HCT116 (cell line): ENCODE measurements at regions not wholly inside any gene's neighbourhood (a gene's known extent, or its start where the extent isn't known, plus 50 kb on each side); places are given as distances from the start of the nearest gene placed in this dataset.

ENCODE experiments used
- ATAC-seq: fragments of 200-7000 bp; cut with Tn5 transposase; 2 replicates; pipeline ENCODE4 v1.9.1; 2020; ENCODE audit warnings: mild to moderate bottlenecking, moderate library complexity
- BruUV-seq: library from RNA; stranded (reverse); fragments of 400-500 nt; replicated peaks from 2 replicates; lab custom pipeline; 2021; lab: Mats Ljungman, UMichigan
- CTCF ChIA-PET: fragments of 300-600 bp; sonication (Branson Sonifier 250); formaldehyde crosslinking; loops from one replicate; lab custom pipeline; 2021; ENCODE audit warnings: antibody characterized with exemption; lab: Charles Lee
- POLR2A ChIA-PET: fragments of 300-600, 350-600 bp; sonication (Branson Sonifier 250); formaldehyde crosslinking; loops from one replicate; lab custom pipeline; 2021; ENCODE audit warnings: antibody characterized with exemption; lab: Charles Lee
- RAD21 ChIA-PET, 2 experiments: fragments of 300-600 bp; sonication (Branson Sonifier 250); formaldehyde crosslinking; loops; one replicate each; lab custom pipeline; 2023; ENCODE audit warnings: low total read pairs in 2 of 2; ENCODE audit not compliant: uncharacterized antibody in 2 of 2, unreplicated experiment in 2 of 2, low non-redundant PET in 1 of 2; lab: Charles Lee
- DNase-seq: peaks from one replicate; pipeline ENCODE4 v3.0.0-alpha.2; 2010; ENCODE audit warnings: low read depth, low spot score
- H2AFZ ChIP-seq: fragments of 200-600 bp; shearing (Covaris generic), sonication (generic); 2 replicates; pipeline ENCODE4 v1.6.1; 2017; ENCODE audit warnings: low read depth, mixed run types, mixed read lengths, antibody characterized with exemption, low read length; ENCODE audit not compliant: poor library complexity, severe bottlenecking
- H3K27ac ChIP-seq: 2 replicates; pipeline ENCODE4 v1.5.1; 2012; ENCODE audit warnings: low read depth, low read length
- H3K27me3 ChIP-seq: fragments of 200-600 bp; sonication (generic); 2 replicates; pipeline ENCODE4 v1.6.1; 2016; ENCODE audit warnings: mixed run types, low read length, mixed read lengths; ENCODE audit not compliant: insufficient read depth
- H3K36me3 ChIP-seq, 2 experiments: fragments of 200-500 bp in 1 of 2; fragments of 200-600 bp in 1 of 2; sonication (Bioruptor generic) in 1 of 2; sonication (generic) in 1 of 2; 2 replicates each; pipeline versions ENCODE4 v1.5.1 to v1.6.1; 2014 to 2016; ENCODE audit warnings: low read length in 2 of 2, inconsistent platforms in 1 of 2, mixed read lengths in 1 of 2, mixed run types in 1 of 2; ENCODE audit not compliant: insufficient read depth in 2 of 2, control insufficient read depth in 1 of 2
- H3K4me1 ChIP-seq, 2 experiments: fragments of 200-600 bp in 1 of 2; sonication (generic) in 1 of 2; 2 replicates each; pipeline versions ENCODE4 v1.5.1 to v1.6.1; 2012 to 2017; ENCODE audit warnings: low read length in 2 of 2, inconsistent platforms in 1 of 2, mild to moderate bottlenecking in 1 of 2, mixed read lengths in 1 of 2, mixed run types in 1 of 2, moderate library complexity in 1 of 2; ENCODE audit not compliant: insufficient read depth in 2 of 2, control insufficient read depth in 1 of 2
- H3K4me2 ChIP-seq: fragments of 200-600 bp; sonication (generic); 2 replicates; pipeline ENCODE4 v1.6.1; 2017; ENCODE audit warnings: mixed run types, low read length, mixed read lengths
- H3K4me3 ChIP-seq, 2 experiments: fragments of 200-600 bp in 1 of 2; sonication (generic) in 1 of 2; replicated peaks in 1 of 2; 2 replicates each; pipeline ENCODE4 v1.5.1; 2011 to 2016; ENCODE audit warnings: low read length in 2 of 2, control low read depth in 1 of 2, low read depth in 1 of 2, mild to moderate bottlenecking in 1 of 2, mixed read lengths in 1 of 2, mixed run types in 1 of 2
- H3K79me2 ChIP-seq: fragments of 200-600 bp; sonication (generic); 2 replicates; pipeline ENCODE4 v1.6.1; 2017; ENCODE audit warnings: mild to moderate bottlenecking, mixed run types, low read length, moderate library complexity, mixed read lengths; ENCODE audit not compliant: insufficient read depth
- H3K9ac ChIP-seq: fragments of 200-600 bp; sonication (generic); 2 replicates; pipeline ENCODE4 v1.6.1; 2016; ENCODE audit warnings: low read length, mixed read lengths
- H3K9me2 ChIP-seq: fragments of 200-600 bp; sonication (generic), shearing (Covaris generic); 2 replicates; pipeline ENCODE4 v1.6.1; 2017; ENCODE audit warnings: mixed run types, mild to moderate bottlenecking, moderate library complexity; ENCODE audit not compliant: insufficient read depth
- H3K9me3 ChIP-seq, 2 experiments: fragments of 200-500 bp in 1 of 2; fragments of 200-600 bp in 1 of 2; sonication (Bioruptor generic) in 1 of 2; sonication (generic) in 1 of 2; 2 replicates each; pipeline ENCODE4 v1.6.1; 2014 to 2017; ENCODE audit warnings: low read length in 2 of 2, mixed read lengths in 2 of 2, inconsistent platforms in 1 of 2, low read depth in 1 of 2, mild to moderate bottlenecking in 1 of 2, mixed run types in 1 of 2, moderate library complexity in 1 of 2; ENCODE audit not compliant: control insufficient read depth in 1 of 2, insufficient read depth in 1 of 2
- H4K20me1 ChIP-seq: fragments of 200-600 bp; sonication (generic), shearing (Covaris generic); 2 replicates; pipeline ENCODE4 v1.6.1; 2017; ENCODE audit warnings: mixed run types, mild to moderate bottlenecking, moderate library complexity; ENCODE audit not compliant: insufficient read depth
- CBX3 ChIP-seq: IDR thresholded peaks from 2 replicates; pipeline ENCODE4 v1.6.1; 2012; ENCODE audit warnings: low read depth
- CEBPB ChIP-seq: IDR thresholded peaks from 2 replicates; pipeline ENCODE4 v1.6.1; 2012; ENCODE audit warnings: low read depth
- EGR1 ChIP-seq: IDR thresholded peaks from 2 replicates; pipeline ENCODE4 v1.6.1; 2012; ENCODE audit warnings: low read depth
- ELF1 ChIP-seq: IDR thresholded peaks from 2 replicates; pipeline ENCODE4 v1.6.1; 2012; ENCODE audit warnings: low read depth, borderline replicate concordance
- EZH2 ChIP-seq: fragments of 200-600 bp; sonication (generic); IDR thresholded peaks from 2 replicates; pipeline ENCODE4 v1.6.1; 2017; ENCODE audit warnings: antibody characterized with exemption, mixed run types
- EZH2phosphoT487 ChIP-seq: fragments of 200-600 bp; IDR thresholded peaks from 2 replicates; pipeline ENCODE4 v1.6.1; 2018; ENCODE audit warnings: antibody characterized with exemption, borderline replicate concordance
- FOSL1 ChIP-seq: IDR thresholded peaks from 2 replicates; pipeline ENCODE4 v1.6.1; 2012; ENCODE audit warnings: low read depth
- JUND ChIP-seq: IDR thresholded peaks from 2 replicates; pipeline ENCODE4 v1.6.1; 2012
- POLR2AphosphoS5 ChIP-seq: IDR thresholded peaks from 2 replicates; pipeline ENCODE4 v1.6.1; 2011; ENCODE audit warnings: mild to moderate bottlenecking, low read depth, low read length, moderate library complexity
- SIN3A ChIP-seq: IDR thresholded peaks from 2 replicates; pipeline ENCODE4 v1.6.1; 2012; ENCODE audit warnings: low read depth
- SP1 ChIP-seq: IDR thresholded peaks from 2 replicates; pipeline ENCODE4 v1.6.1; 2012; ENCODE audit warnings: low read depth
- SRF ChIP-seq: IDR thresholded peaks from 2 replicates; pipeline ENCODE4 v1.6.1; 2012; ENCODE audit warnings: low read depth
- TCF7L2 ChIP-seq: IDR thresholded peaks from 2 replicates; pipeline ENCODE4 v1.7.0; 2011; ENCODE audit warnings: borderline replicate concordance, inconsistent platforms; ENCODE audit not compliant: insufficient read depth, insufficient read length; ENCODE audit errors: extremely low read depth
- ZBTB33 ChIP-seq: IDR thresholded peaks from 2 replicates; pipeline ENCODE4 v1.6.1; 2011; ENCODE audit warnings: mild to moderate bottlenecking, low read length, moderate library complexity; ENCODE audit not compliant: insufficient replicate concordance; ENCODE audit errors: extremely low read depth
- ZFX ChIP-seq: fragments of 450-650 bp; IDR thresholded peaks from 2 replicates; pipeline ENCODE4 v1.6.1; 2017
- ZNF274 ChIP-seq: fragments of 200-500 bp; sonication (Bioruptor generic); IDR thresholded peaks from 2 replicates; pipeline ENCODE4 v1.6.1; 2014; ENCODE audit warnings: mild to moderate bottlenecking, low read depth, low read length, inconsistent platforms
- intact Hi-C: fragments of 100-400 bp; cut with micrococcal nuclease; formaldehyde crosslinking; loops from 2 replicates; pipeline ENCODE4 v1.10.0; 2022
- TF ChIP-seq, protein P1 (sequence below): IDR thresholded peaks from 2 replicates; pipeline ENCODE4 v1.6.1; 2012; ENCODE audit warnings: low read depth
- TF ChIP-seq, protein P2 (sequence below), 3 experiments: fragments of 200-600 bp in 1 of 3; sonication (generic) in 1 of 3; IDR thresholded peaks in 2 of 3; conservative IDR thresholded peaks in 1 of 3; 2 replicates each; pipeline ENCODE4 v1.5.1; 2012 to 2017; ENCODE audit warnings: low read depth in 2 of 3, low read length in 2 of 3, antibody characterized with exemption in 1 of 3, borderline replicate concordance in 1 of 3, control low read depth in 1 of 3, mild to moderate bottlenecking in 1 of 3, mixed read lengths in 1 of 3, mixed run types in 1 of 3, moderate library complexity in 1 of 3; ENCODE audit not compliant: insufficient read depth in 1 of 3
- TF ChIP-seq, protein P3 (sequence below): IDR thresholded peaks from 2 replicates; pipeline ENCODE4 v1.6.1; 2012

GRCh38 chr2:221002101-221002685 is 569.9 kb downstream of the EPHA4 start:
- ChIA-PET CTCF (no interaction called here), RAD21 (no interaction called here), POLR2A (no interaction called here)
- no peak overlapping the region for H3K4me2 ChIP-seq
- intact Hi-C loops: no loop called here
- TF ChIP-seq SRF: no peak
- TF ChIP-seq, protein P1, sequence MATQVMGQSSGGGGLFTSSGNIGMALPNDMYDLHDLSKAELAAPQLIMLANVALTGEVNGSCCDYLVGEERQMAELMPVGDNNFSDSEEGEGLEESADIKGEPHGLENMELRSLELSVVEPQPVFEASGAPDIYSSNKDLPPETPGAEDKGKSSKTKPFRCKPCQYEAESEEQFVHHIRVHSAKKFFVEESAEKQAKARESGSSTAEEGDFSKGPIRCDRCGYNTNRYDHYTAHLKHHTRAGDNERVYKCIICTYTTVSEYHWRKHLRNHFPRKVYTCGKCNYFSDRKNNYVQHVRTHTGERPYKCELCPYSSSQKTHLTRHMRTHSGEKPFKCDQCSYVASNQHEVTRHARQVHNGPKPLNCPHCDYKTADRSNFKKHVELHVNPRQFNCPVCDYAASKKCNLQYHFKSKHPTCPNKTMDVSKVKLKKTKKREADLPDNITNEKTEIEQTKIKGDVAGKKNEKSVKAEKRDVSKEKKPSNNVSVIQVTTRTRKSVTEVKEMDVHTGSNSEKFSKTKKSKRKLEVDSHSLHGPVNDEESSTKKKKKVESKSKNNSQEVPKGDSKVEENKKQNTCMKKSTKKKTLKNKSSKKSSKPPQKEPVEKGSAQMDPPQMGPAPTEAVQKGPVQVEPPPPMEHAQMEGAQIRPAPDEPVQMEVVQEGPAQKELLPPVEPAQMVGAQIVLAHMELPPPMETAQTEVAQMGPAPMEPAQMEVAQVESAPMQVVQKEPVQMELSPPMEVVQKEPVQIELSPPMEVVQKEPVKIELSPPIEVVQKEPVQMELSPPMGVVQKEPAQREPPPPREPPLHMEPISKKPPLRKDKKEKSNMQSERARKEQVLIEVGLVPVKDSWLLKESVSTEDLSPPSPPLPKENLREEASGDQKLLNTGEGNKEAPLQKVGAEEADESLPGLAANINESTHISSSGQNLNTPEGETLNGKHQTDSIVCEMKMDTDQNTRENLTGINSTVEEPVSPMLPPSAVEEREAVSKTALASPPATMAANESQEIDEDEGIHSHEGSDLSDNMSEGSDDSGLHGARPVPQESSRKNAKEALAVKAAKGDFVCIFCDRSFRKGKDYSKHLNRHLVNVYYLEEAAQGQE: no peak
- TF ChIP-seq JUND: no peak
- no peak for TF ChIP-seq CEBPB
- no peak for TF ChIP-seq SIN3A
- TF ChIP-seq ZFX: no peak
- TF ChIP-seq, protein P2, sequence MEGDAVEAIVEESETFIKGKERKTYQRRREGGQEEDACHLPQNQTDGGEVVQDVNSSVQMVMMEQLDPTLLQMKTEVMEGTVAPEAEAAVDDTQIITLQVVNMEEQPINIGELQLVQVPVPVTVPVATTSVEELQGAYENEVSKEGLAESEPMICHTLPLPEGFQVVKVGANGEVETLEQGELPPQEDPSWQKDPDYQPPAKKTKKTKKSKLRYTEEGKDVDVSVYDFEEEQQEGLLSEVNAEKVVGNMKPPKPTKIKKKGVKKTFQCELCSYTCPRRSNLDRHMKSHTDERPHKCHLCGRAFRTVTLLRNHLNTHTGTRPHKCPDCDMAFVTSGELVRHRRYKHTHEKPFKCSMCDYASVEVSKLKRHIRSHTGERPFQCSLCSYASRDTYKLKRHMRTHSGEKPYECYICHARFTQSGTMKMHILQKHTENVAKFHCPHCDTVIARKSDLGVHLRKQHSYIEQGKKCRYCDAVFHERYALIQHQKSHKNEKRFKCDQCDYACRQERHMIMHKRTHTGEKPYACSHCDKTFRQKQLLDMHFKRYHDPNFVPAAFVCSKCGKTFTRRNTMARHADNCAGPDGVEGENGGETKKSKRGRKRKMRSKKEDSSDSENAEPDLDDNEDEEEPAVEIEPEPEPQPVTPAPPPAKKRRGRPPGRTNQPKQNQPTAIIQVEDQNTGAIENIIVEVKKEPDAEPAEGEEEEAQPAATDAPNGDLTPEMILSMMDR (IDR thresholded peaks at IDR 0.05 in 2 of 3, conservative IDR thresholded peaks at IDR 0.05 in 1 of 3; ENCODE audit: borderline replicate concordance in 1 of 3, insufficient read depth in 1 of 3, low read depth in 2 of 3, low read length in 2 of 3): no peak
- no peak for TF ChIP-seq ELF1
- TF ChIP-seq EGR1: no peak
- no peak for TF ChIP-seq ZNF274
- TF ChIP-seq, protein P3, sequence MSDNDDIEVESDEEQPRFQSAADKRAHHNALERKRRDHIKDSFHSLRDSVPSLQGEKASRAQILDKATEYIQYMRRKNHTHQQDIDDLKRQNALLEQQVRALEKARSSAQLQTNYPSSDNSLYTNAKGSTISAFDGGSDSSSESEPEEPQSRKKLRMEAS: no peak
- TF ChIP-seq SP1: no peak
- TF ChIP-seq EZH2: no peak
- no peak for TF ChIP-seq FOSL1
- no peak for TF ChIP-seq CBX3
- TF ChIP-seq TCF7L2: no peak
- TF ChIP-seq ZBTB33: no peak
- TF ChIP-seq POLR2AphosphoS5: no peak
- TF ChIP-seq EZH2phosphoT487: no peak
- H3K9ac ChIP-seq: no peak overlapping the region
- no peak overlapping the region for H3K27ac ChIP-seq
- H3K27me3 ChIP-seq: 0 out of 2 replicates have a peak, but pooled peaks cover 6% of the 10 kb centered on the region
- H3K36me3 ChIP-seq: no peaks in the 10 kb centered on the region
- H3K79me2 ChIP-seq: no peaks in the 10 kb centered on the region
- no peak overlapping the region for H3K4me3 ChIP-seq
- H4K20me1 ChIP-seq: no peaks in the 10 kb centered on the region
- H3K9me3 ChIP-seq: no peaks in the 10 kb centered on the region
- H2AFZ ChIP-seq: no peak overlapping the region
- DNase-seq: no peak
- ATAC-seq: no peak
- no peaks in the 10 kb centered on the region for H3K9me2 ChIP-seq
- H3K4me1 ChIP-seq: no peaks in the 10 kb centered on the region
- no TSS peak for BruUV-seq
